Keratinocyte (primary cell): ENCODE measurements at regions not wholly inside any gene's neighbourhood (a gene's known extent, or its start where the extent isn't known, plus 50 kb on each side); places are given as distances from the start of the nearest gene placed in this dataset.

Experiments used
- DNase-seq: peaks from one replicate; pipeline ENCODE4 v3.0.0-alpha.2; 2011; ENCODE audit warnings: low read depth, missing footprints, low spot score
- FAIRE-seq: peaks from 2 replicates; lab custom pipeline; 2011; peaks lifted over from hg19 to GRCh38; lab: Jason Lieb, UNC
- H2AFZ ChIP-seq: 2 replicates; pipeline ENCODE4 v1.6.0; 2012; ENCODE audit warnings: low read length, control low read depth, inconsistent platforms; ENCODE audit not compliant: control insufficient read depth
- H3K27ac ChIP-seq: 2 replicates; pipeline ENCODE4 v1.5.1; 2011; ENCODE audit warnings: low read length; ENCODE audit not compliant: control insufficient read depth, insufficient read depth
- H3K27me3 ChIP-seq: 3 replicates; pipeline ENCODE4 v1.6.0; 2011; ENCODE audit warnings: low read length; ENCODE audit not compliant: control insufficient read depth, insufficient read depth; ENCODE audit errors: extremely low read depth
- H3K36me3 ChIP-seq, 2 experiments: 2 replicates in 1 of 2; 3 replicates in 1 of 2; pipeline ENCODE4 v1.5.1; 2011; ENCODE audit warnings: low read length in 2 of 2, mild to moderate bottlenecking in 1 of 2; ENCODE audit not compliant: control insufficient read depth in 2 of 2, insufficient read depth in 2 of 2; ENCODE audit errors: extremely low read depth in 1 of 2
- H3K4me1 ChIP-seq: 3 replicates; pipeline ENCODE4 v1.5.1; 2011; ENCODE audit warnings: low read length; ENCODE audit not compliant: control insufficient read depth, insufficient read depth; ENCODE audit errors: extremely low read depth
- H3K4me2 ChIP-seq: 3 replicates; pipeline ENCODE4 v1.6.0; 2011; ENCODE audit warnings: low read depth, low read length; ENCODE audit not compliant: control insufficient read depth, insufficient read depth; ENCODE audit errors: extremely low read depth
- H3K4me3 ChIP-seq, 3 experiments: fragments of 200-600 bp in 1 of 3; sonication (generic) in 1 of 3; 2 replicates in 2 of 3; 3 replicates in 1 of 3; pipeline ENCODE4 v1.5.1; 2011 to 2016; ENCODE audit warnings: low read length in 3 of 3, mild to moderate bottlenecking in 3 of 3, control low read depth in 2 of 3, inconsistent platforms in 1 of 3, low read depth in 1 of 3, mixed read lengths in 1 of 3, mixed run types in 1 of 3, moderate library complexity in 1 of 3; ENCODE audit not compliant: control insufficient read depth in 2 of 3, insufficient read depth in 2 of 3; ENCODE audit errors: extremely low read depth in 1 of 3
- H3K79me2 ChIP-seq: 2 replicates; pipeline ENCODE4 v1.6.0; 2012; ENCODE audit warnings: low read length; ENCODE audit not compliant: control insufficient read depth, insufficient read depth
- H3K9ac ChIP-seq: 3 replicates; pipeline ENCODE4 v1.6.0; 2011; ENCODE audit warnings: low read length; ENCODE audit not compliant: control insufficient read depth, insufficient read depth; ENCODE audit errors: extremely low read depth
- H3K9me1 ChIP-seq: 3 replicates; pipeline ENCODE4 v1.6.0; 2011; ENCODE audit warnings: low read length; ENCODE audit not compliant: control insufficient read depth, insufficient read depth; ENCODE audit errors: extremely low read depth
- H3K9me3 ChIP-seq: 2 replicates; pipeline ENCODE4 v1.5.1; 2012; ENCODE audit warnings: low read depth, low read length; ENCODE audit not compliant: control insufficient read depth
- H4K20me1 ChIP-seq: 3 replicates; pipeline ENCODE4 v1.6.0; 2011; ENCODE audit warnings: low read length; ENCODE audit not compliant: control insufficient read depth, insufficient read depth; ENCODE audit errors: extremely low read depth
- EZH2 ChIP-seq: IDR thresholded peaks from one replicate; pipeline ENCODE4 v1.6.1; 2012; ENCODE audit warnings: inconsistent platforms, mild to moderate bottlenecking, low read length, moderate library complexity
- dilution Hi-C: fragments of 300-500 bp; cut with MboI; formaldehyde crosslinking; loops from one replicate; pipeline ENCODE4 v1.7.0; 2020; ENCODE audit warnings: low sequenced_read_pairs; ENCODE audit not compliant: extremely low pct_ligation_motif_present
- TF ChIP-seq, protein P1 (sequence below), 3 experiments: IDR thresholded peaks in 1 of 3; conservative IDR thresholded peaks in 1 of 3; optimal IDR thresholded peaks in 1 of 3; 2 replicates in 2 of 3; 3 replicates in 1 of 3; pipeline versions ENCODE3 to v1.5.1; 2011; ENCODE audit warnings: low read length in 3 of 3, mild to moderate bottlenecking in 3 of 3, moderate library complexity in 2 of 3, control low read depth in 1 of 3, inconsistent platforms in 1 of 3; ENCODE audit not compliant: insufficient read depth in 2 of 3; ENCODE audit errors: extremely low read depth in 1 of 3

DNA sequence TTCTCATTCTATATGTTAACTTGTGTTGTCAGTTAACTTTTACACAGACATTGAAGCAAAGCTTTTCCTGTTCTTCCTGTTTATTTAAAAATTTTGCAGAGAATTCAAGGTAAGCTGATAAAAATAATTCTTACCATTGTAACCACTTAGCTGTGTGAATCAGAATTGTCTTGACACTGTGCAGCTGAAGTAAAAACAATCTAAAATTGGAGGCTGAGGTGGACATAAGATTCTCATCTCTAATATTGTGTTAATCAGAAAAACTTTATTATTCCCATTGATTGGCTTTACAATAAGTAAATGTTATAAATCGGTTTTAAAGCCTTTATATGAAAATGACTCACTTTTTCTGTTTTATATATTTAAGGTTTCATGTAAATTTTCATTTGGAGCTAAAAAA, 240.3 kb upstream of the PLEKHG7 start:
- FAIRE-seq (no peak), DNase-seq (no peak)
- TF ChIP-seq, protein P1, sequence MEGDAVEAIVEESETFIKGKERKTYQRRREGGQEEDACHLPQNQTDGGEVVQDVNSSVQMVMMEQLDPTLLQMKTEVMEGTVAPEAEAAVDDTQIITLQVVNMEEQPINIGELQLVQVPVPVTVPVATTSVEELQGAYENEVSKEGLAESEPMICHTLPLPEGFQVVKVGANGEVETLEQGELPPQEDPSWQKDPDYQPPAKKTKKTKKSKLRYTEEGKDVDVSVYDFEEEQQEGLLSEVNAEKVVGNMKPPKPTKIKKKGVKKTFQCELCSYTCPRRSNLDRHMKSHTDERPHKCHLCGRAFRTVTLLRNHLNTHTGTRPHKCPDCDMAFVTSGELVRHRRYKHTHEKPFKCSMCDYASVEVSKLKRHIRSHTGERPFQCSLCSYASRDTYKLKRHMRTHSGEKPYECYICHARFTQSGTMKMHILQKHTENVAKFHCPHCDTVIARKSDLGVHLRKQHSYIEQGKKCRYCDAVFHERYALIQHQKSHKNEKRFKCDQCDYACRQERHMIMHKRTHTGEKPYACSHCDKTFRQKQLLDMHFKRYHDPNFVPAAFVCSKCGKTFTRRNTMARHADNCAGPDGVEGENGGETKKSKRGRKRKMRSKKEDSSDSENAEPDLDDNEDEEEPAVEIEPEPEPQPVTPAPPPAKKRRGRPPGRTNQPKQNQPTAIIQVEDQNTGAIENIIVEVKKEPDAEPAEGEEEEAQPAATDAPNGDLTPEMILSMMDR (optimal IDR thresholded peaks at IDR 0.05 in 1 of 3, IDR thresholded peaks at IDR 0.05 in 1 of 3, conservative IDR thresholded peaks at IDR 0.05 in 1 of 3; ENCODE audit: extremely low read depth in 1 of 3, insufficient read depth in 2 of 3, low read length in 3 of 3): no peak
- TF ChIP-seq EZH2: no peak
- dilution Hi-C loops: no loop called here
- Histone ChIP-seq H2AFZ (no peak overlapping the region), H3K9me1 (no peaks in the 10 kb centered on the region), H3K27me3 (no peaks in the 10 kb centered on the region), H3K4me3 (no peak overlapping the region), H3K36me3 (no peaks in the 10 kb centered on the region), H3K4me2 (no peak overlapping the region), H3K9me3 (no peaks in the 10 kb centered on the region), H3K79me2 (no peaks in the 10 kb centered on the region), H3K27ac (no peak overlapping the region), H3K4me1 (no peaks in the 10 kb centered on the region), H3K9ac (no peak overlapping the region), H4K20me1 (no peaks in the 10 kb centered on the region)

DNA sequence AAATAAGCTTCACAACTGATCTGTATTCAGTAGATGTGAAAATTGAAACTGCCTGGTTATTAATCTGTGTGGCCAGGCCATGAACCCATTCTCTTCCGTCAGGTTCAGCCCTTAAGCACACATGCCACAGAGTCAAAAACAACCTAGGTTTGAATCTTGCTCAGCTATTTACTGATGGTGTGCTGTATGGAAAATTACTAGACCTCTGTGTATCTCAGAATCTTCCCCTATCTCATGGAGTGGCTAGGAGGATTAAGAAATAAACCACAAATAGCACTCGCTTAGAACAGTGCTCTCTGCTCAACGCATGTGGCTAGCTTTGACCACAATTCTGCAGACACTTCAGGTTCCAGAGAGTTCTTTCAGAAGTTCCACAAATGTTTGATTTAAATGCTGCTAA, 240.7 kb upstream of the PLEKHG7 start:
- Histone ChIP-seq H3K9ac (no peak overlapping the region), H3K27ac (no peak overlapping the region), H3K36me3 (no peaks in the 10 kb centered on the region), H4K20me1 (no peaks in the 10 kb centered on the region), H3K9me1 (no peaks in the 10 kb centered on the region), H3K79me2 (no peaks in the 10 kb centered on the region), H3K9me3 (no peaks in the 10 kb centered on the region), H3K4me3 (no peak overlapping the region), H2AFZ (no peak overlapping the region), H3K4me1 (no peaks in the 10 kb centered on the region), H3K4me2 (no peak overlapping the region), H3K27me3 (no peaks in the 10 kb centered on the region)
- dilution Hi-C loops: no loop called here
- no peak for FAIRE-seq
- TF ChIP-seq, protein P1 (optimal IDR thresholded peaks at IDR 0.05 in 1 of 3, IDR thresholded peaks at IDR 0.05 in 1 of 3, conservative IDR thresholded peaks at IDR 0.05 in 1 of 3; ENCODE audit: extremely low read depth in 1 of 3, insufficient read depth in 2 of 3, low read length in 3 of 3): no peak
- no peak for TF ChIP-seq EZH2
- no peak for DNase-seq
